Ishikawa (cell line): ENCODE measurements at regions not wholly inside any gene's neighbourhood (a gene's known extent, or its start where the extent isn't known, plus 50 kb on each side); places are given as distances from the start of the nearest gene placed in this dataset.

Experiments used
- CEBPB ChIP-seq: IDR thresholded peaks from 2 replicates; pipeline ENCODE4 v1.6.1; 2012
- CREB1 ChIP-seq: IDR thresholded peaks from 2 replicates; pipeline ENCODE4 v1.6.1; 2012; ENCODE audit warnings: low read depth
- EGR1 ChIP-seq: IDR thresholded peaks from 2 replicates; pipeline ENCODE4 v1.6.1; 2012
- EP300 ChIP-seq: IDR thresholded peaks from 2 replicates; pipeline ENCODE4 v1.6.1; 2012; ENCODE audit warnings: borderline replicate concordance
- FOXM1 ChIP-seq: IDR thresholded peaks from 2 replicates; pipeline ENCODE4 v1.6.1; 2012; ENCODE audit warnings: low read depth, borderline replicate concordance
- NFIC ChIP-seq: IDR thresholded peaks from 2 replicates; pipeline ENCODE4 v1.6.1; 2012
- RAD21 ChIP-seq: IDR thresholded peaks from 2 replicates; pipeline ENCODE4 v1.6.1; 2012; ENCODE audit warnings: low read depth
- TAF1 ChIP-seq: IDR thresholded peaks from 2 replicates; pipeline ENCODE4 v1.6.1; 2012; ENCODE audit warnings: low read depth, mild to moderate bottlenecking
- TCF12 ChIP-seq: IDR thresholded peaks from 2 replicates; pipeline ENCODE4 v1.6.1; 2012; ENCODE audit warnings: low read depth
- TEAD4 ChIP-seq: IDR thresholded peaks from 2 replicates; pipeline ENCODE4 v1.6.1; 2012
- YY1 ChIP-seq: IDR thresholded peaks from 2 replicates; pipeline ENCODE4 v1.6.1; 2012; ENCODE audit warnings: low read depth
- ZBTB7A ChIP-seq: IDR thresholded peaks from 2 replicates; pipeline ENCODE4 v1.6.1; 2012; ENCODE audit warnings: low read depth
- TF ChIP-seq, protein P1 (sequence below): IDR thresholded peaks from 2 replicates; pipeline ENCODE4 v1.6.1; 2012; ENCODE audit warnings: low read depth, mild to moderate bottlenecking
- TF ChIP-seq, protein P2 (sequence below): IDR thresholded peaks from 2 replicates; pipeline ENCODE4 v1.6.1; 2012
- TF ChIP-seq, protein P3 (sequence below): IDR thresholded peaks from 2 replicates; pipeline ENCODE4 v1.6.1; 2012

DNA sequence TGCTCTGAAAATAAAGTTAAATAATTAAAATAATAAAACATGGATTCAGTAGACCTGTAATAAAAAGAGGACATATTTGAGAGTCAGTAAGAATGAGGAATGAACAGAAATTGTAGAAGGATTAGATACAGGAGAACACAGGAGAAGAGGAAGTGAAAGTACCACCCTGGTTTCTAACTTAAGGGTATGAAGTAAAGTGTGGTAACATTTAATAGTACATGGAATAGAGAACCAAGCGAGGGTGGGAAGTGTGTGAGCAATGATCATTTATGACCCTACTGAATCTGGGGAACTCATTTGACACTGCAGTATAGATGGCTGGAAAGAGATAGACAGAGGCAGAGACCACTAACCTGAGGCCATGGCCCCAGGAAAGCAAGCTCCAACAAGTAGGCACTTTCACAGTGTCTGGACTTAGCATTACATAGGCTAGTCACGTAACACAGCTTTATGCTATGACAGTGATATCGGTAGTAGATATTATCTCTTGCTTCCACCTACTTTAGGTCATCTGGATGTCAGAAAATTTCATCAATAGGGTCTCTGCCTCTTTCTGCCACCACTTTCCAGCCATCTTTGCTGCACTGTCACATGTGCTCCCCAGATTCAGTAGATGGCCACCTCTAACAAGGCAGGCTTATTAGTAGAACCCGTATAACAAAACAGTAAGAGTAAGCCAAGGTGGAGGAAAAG, 633.9 kb upstream of the MIR17HG start:
- TF ChIP-seq CEBPB (no peak), EGR1 (no peak)
- TF ChIP-seq, protein P1, sequence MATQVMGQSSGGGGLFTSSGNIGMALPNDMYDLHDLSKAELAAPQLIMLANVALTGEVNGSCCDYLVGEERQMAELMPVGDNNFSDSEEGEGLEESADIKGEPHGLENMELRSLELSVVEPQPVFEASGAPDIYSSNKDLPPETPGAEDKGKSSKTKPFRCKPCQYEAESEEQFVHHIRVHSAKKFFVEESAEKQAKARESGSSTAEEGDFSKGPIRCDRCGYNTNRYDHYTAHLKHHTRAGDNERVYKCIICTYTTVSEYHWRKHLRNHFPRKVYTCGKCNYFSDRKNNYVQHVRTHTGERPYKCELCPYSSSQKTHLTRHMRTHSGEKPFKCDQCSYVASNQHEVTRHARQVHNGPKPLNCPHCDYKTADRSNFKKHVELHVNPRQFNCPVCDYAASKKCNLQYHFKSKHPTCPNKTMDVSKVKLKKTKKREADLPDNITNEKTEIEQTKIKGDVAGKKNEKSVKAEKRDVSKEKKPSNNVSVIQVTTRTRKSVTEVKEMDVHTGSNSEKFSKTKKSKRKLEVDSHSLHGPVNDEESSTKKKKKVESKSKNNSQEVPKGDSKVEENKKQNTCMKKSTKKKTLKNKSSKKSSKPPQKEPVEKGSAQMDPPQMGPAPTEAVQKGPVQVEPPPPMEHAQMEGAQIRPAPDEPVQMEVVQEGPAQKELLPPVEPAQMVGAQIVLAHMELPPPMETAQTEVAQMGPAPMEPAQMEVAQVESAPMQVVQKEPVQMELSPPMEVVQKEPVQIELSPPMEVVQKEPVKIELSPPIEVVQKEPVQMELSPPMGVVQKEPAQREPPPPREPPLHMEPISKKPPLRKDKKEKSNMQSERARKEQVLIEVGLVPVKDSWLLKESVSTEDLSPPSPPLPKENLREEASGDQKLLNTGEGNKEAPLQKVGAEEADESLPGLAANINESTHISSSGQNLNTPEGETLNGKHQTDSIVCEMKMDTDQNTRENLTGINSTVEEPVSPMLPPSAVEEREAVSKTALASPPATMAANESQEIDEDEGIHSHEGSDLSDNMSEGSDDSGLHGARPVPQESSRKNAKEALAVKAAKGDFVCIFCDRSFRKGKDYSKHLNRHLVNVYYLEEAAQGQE, result no peak

DNA sequence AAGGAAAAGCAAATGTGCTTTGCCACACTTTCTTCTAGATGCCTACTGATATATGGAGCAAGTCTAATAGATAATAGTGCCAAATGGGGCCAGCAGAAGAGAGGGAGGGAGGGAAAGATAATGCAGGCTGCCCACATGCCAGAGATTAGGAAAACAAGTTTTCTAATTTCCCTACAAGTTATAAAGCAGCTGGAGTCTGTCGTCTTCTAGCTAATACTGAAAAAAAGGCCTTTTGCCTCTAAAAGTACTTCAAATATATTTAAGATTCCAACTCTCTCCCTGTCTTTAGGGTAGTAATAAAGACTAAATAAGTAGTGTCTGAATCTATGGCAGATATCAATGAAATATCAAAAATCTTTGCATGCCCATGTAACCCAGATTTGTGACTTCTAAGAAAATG, 632.0 kb upstream of the MIR17HG start:
- TF ChIP-seq CEBPB (no peak), EGR1 (no peak), TEAD4 (no peak), NFIC (no peak), FOXM1 (no peak), YY1 (no peak), EP300 (no peak), ZBTB7A (no peak), CREB1 (no peak), RAD21 (no peak)
- TF ChIP-seq, protein P2, sequence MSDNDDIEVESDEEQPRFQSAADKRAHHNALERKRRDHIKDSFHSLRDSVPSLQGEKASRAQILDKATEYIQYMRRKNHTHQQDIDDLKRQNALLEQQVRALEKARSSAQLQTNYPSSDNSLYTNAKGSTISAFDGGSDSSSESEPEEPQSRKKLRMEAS, result no peak
- TF ChIP-seq, protein P1, result no peak
- TF ChIP-seq, protein P3, sequence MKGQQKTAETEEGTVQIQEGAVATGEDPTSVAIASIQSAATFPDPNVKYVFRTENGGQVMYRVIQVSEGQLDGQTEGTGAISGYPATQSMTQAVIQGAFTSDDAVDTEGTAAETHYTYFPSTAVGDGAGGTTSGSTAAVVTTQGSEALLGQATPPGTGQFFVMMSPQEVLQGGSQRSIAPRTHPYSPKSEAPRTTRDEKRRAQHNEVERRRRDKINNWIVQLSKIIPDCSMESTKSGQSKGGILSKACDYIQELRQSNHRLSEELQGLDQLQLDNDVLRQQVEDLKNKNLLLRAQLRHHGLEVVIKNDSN, result no peak

DNA sequence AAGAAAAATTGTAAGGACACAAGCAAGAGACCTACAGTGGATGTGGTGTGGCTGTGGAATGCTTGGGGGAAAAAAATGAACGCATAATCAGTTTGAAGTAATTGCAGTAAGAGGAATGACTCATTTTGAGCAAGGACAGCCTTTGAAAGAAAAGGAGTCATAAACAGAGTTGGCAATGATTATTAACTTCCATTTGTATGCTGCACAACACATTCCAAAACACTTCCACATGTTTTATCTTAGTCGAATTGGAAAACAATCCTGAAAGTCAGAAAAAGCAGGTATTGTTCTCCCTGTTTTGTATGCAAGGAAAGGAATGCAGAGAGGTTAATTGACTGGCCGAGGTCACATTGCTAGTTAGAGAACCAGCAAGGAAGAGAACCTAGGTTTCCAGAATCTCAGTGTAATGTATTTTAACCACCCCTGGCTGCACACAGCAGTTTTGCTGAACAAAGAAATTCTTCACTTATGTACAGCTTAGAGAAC, 630.0 kb upstream of the MIR17HG start:
- peak; percentile 46 for TF ChIP-seq TEAD4
- peak; percentile 40; the same call in 1 of the 2 replicates for TF ChIP-seq EP300
- no peak for TF ChIP-seq ZBTB7A

DNA sequence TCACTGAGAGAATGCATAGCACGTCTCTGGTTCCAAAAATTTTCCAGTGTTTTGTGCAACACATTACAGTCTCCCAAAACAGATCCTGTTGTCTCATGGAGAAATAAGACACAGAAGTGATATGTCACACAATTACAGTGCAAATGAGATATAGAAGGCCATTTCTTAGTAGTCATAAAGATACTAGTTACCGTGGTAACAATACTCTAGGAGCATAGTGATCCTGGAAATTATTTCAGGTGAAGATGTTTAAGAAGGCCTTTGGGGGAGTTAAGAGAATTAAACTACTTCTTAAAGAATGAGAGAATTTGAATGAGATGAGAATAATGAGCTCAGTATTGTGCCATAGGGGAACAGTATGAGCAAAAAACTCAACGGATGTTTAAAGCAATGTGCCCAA, 628.0 kb upstream of the MIR17HG start:
- no peak for TF ChIP-seq ZBTB7A
- no peak for TF ChIP-seq RAD21
- no peak for TF ChIP-seq TAF1
- TF ChIP-seq NFIC, result no peak
- TF ChIP-seq TEAD4, result no peak
- TF ChIP-seq, protein P1, result no peak
- TF ChIP-seq YY1, result no peak
- no peak for TF ChIP-seq FOXM1
- TF ChIP-seq EGR1, result no peak
- no peak for TF ChIP-seq CEBPB
- no peak for TF ChIP-seq CREB1
- no peak for TF ChIP-seq EP300
- TF ChIP-seq, protein P2, result no peak
- TF ChIP-seq, protein P3, result no peak
- no peak for TF ChIP-seq TCF12

DNA sequence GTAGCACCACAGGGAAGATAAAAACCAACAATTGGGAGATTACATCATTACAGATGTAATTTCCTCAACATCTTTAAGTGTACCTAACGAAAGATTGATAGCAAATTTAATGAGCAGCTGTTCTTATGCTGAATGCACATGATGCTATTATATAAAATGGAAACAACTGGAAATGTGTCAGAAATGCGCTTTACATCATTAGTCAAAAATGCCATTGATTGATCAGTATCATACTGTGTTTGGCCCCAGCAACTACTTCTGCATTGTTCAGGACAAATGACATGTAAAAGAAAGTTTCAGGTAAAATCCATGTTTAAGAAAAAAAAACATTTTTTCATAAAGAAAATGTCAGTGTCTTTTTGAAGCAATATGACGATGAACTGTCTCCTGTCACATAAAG, 625.5 kb upstream of the MIR17HG start:
- TF ChIP-seq, protein P3, result no peak
- peak; percentile 84 for TF ChIP-seq NFIC
- TF ChIP-seq, protein P2, result no peak
- peak; percentile 87 for TF ChIP-seq FOXM1
- TF ChIP-seq, protein P1, result no peak
- TF ChIP-seq TEAD4, result peak; percentile 90
- TF ChIP-seq CEBPB, result 0 out of 2 replicates have a peak, but pooled peaks have one; percentile 40
- peak; percentile 86 for TF ChIP-seq EP300
- TF ChIP-seq TCF12, result peak; percentile 84; the same call in 1 of the 2 replicates
- TF ChIP-seq YY1, result no peak
